ENCODE measurements at regions not wholly inside any gene's neighbourhood (a gene's known extent, or its start where the extent isn't known, plus 50 kb on each side); places are given as distances from the start of the nearest gene placed in this dataset.

- no peaks in the 10 kb centered on the region for H3K9me2 ChIP-seq (replicated peaks; ENCODE audit: insufficient read depth, low read length)
- no peak for DNase-seq
- peaks cover under 1% of the 10 kb centered on the region; the same call in 1 of the 2 replicates for H3K4me1 ChIP-seq (ENCODE audit: low read length)
- no peaks in the 10 kb centered on the region for H3K36me3 ChIP-seq (ENCODE audit: insufficient read depth, low read length)
- no peak overlapping the region for H3K4me3 ChIP-seq (ENCODE audit: low read length)
- H4K20me1 ChIP-seq (ENCODE audit: insufficient read depth, low read depth, low read length) = no peaks in the 10 kb centered on the region
- no peaks in the 10 kb centered on the region for H3K79me2 ChIP-seq (ENCODE audit: low read length)
- H3K4me2 ChIP-seq (ENCODE audit: low read depth, low read length, poor library complexity, severe bottlenecking) = no peak overlapping the region
- H3K9me3 ChIP-seq (ENCODE audit: low read length) = no peaks in the 10 kb centered on the region
- H3K27me3 ChIP-seq (ENCODE audit: low read length) = no peaks in the 10 kb centered on the region
- H3K9ac ChIP-seq (ENCODE audit: low read length) = no peak overlapping the region
- no peak overlapping the region for H3K27ac ChIP-seq (ENCODE audit: low read length)
- H2AFZ ChIP-seq (ENCODE audit: low read length) = no peak overlapping the region
Measured at GRCh38 chr20:51184289-51184688, 161.4 kb upstream of the KCNG1 start.

GRCh38 chr20:51183451-51183850, 160.5 kb upstream of the KCNG1 start:
- Histone ChIP-seq H3K4me3 (ENCODE audit: low read length) (no peak overlapping the region), H3K27ac (ENCODE audit: low read length) (no peak overlapping the region), H3K4me1 (ENCODE audit: low read length) (no peaks in the 10 kb centered on the region), H4K20me1 (ENCODE audit: insufficient read depth, low read depth, low read length) (no peaks in the 10 kb centered on the region), H3K4me2 (ENCODE audit: low read depth, low read length, poor library complexity, severe bottlenecking) (no peak overlapping the region), H3K9ac (ENCODE audit: low read length) (no peak overlapping the region), H3K9me3 (ENCODE audit: low read length) (no peaks in the 10 kb centered on the region), H3K36me3 (ENCODE audit: insufficient read depth, low read length) (no peaks in the 10 kb centered on the region), H3K79me2 (ENCODE audit: low read length) (no peaks in the 10 kb centered on the region), H3K9me2 (replicated peaks; ENCODE audit: insufficient read depth, low read length) (no peaks in the 10 kb centered on the region), H2AFZ (ENCODE audit: low read length) (no peak overlapping the region), H3K27me3 (ENCODE audit: low read length) (no peaks in the 10 kb centered on the region)
- no peak for DNase-seq

DNA sequence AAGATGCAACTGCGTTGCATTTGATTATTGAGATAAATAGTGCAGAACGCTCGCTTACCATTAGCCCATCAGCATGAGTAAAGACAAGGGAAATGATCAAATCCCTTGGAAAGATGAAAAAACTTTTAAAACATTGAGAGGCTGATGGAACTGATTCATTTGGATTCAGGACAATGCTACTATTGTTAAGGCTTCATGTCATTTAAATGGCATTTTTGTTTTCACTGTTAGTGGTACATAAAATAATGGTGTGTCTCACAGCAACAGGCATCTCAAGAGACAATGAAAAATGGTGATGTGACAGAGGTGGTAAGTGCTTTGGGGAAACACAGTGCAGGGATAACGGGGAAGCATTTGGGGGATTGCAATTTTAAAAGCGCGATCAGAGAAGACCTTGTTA, 159.7 kb upstream of the KCNG1 start:
- Histone ChIP-seq H3K79me2 (ENCODE audit: low read length) (no peaks in the 10 kb centered on the region), H3K36me3 (ENCODE audit: insufficient read depth, low read length) (no peaks in the 10 kb centered on the region), H4K20me1 (ENCODE audit: insufficient read depth, low read depth, low read length) (no peaks in the 10 kb centered on the region), H3K4me1 (ENCODE audit: low read length) (no peaks in the 10 kb centered on the region), H3K4me2 (ENCODE audit: low read depth, low read length, poor library complexity, severe bottlenecking) (no peak overlapping the region), H3K9me3 (ENCODE audit: low read length) (no peaks in the 10 kb centered on the region), H3K4me3 (ENCODE audit: low read length) (no peak overlapping the region), H3K9ac (ENCODE audit: low read length) (no peak overlapping the region), H2AFZ (ENCODE audit: low read length) (no peak overlapping the region), H3K27me3 (ENCODE audit: low read length) (no peaks in the 10 kb centered on the region), H3K27ac (ENCODE audit: low read length) (no peak overlapping the region), H3K9me2 (replicated peaks; ENCODE audit: insufficient read depth, low read length) (no peaks in the 10 kb centered on the region)
- no peak for DNase-seq

DNA sequence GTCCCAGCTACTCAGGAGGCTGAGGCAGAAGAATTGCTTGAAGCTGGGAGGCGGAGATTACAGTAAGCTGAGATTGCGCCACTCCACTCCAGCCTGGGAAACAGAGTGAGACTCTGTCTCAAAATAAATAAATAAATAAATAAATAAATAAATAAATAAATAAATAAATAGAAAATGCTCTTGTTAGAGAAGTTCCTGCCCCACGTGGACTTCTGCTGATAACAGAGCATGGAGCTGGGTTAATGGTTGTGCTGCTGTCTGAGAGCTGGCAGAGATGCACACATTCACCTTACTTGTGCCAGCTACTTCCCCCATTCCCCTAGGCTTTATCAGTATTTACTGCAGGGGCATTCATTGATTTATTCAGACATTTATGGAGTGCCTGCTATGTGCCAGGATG, 155.2 kb upstream of the KCNG1 start:
- H3K4me1 ChIP-seq (ENCODE audit: low read length) = no peaks in the 10 kb centered on the region
- no peak overlapping the region for H3K4me3 ChIP-seq (ENCODE audit: low read length)
- H2AFZ ChIP-seq (ENCODE audit: low read length) = no peak overlapping the region
- H3K9me3 ChIP-seq (ENCODE audit: low read length) = no peaks in the 10 kb centered on the region
- no peak for DNase-seq
- no peaks in the 10 kb centered on the region for H3K9me2 ChIP-seq (replicated peaks; ENCODE audit: insufficient read depth, low read length)
- H3K36me3 ChIP-seq (ENCODE audit: insufficient read depth, low read length) = no peaks in the 10 kb centered on the region
- no peak overlapping the region for H3K27ac ChIP-seq (ENCODE audit: low read length)
- H3K4me2 ChIP-seq (ENCODE audit: low read depth, low read length, poor library complexity, severe bottlenecking) = no peak overlapping the region
- H3K79me2 ChIP-seq (ENCODE audit: low read length) = no peaks in the 10 kb centered on the region
- no peaks in the 10 kb centered on the region for H3K27me3 ChIP-seq (ENCODE audit: low read length)
- H3K9ac ChIP-seq (ENCODE audit: low read length) = no peak overlapping the region
- H4K20me1 ChIP-seq (ENCODE audit: insufficient read depth, low read depth, low read length) = no peaks in the 10 kb centered on the region

DNA sequence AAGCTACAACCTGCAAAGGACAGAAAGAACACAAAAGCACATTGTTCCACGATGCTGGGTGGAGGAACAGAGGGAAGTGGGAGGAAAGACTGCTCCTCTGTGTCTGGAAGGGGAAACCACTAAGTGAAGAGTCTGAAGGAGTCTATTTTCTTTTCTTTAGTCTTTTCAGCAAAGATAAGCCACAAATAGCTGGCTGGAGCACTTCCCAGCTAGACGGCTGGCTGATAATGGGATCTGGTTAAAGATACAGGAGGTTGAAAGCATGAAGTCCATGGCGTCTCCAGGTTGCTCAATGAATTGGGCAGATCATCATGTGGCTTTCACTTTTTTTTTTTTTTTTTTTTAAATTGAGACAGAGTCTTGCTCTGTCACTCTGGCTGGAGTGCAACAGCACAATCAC, 154.0 kb upstream of the KCNG1 start:
- Histone ChIP-seq H3K4me1 (ENCODE audit: low read length) (no peaks in the 10 kb centered on the region), H4K20me1 (ENCODE audit: insufficient read depth, low read depth, low read length) (no peaks in the 10 kb centered on the region), H3K27ac (ENCODE audit: low read length) (no peak overlapping the region), H3K27me3 (ENCODE audit: low read length) (no peaks in the 10 kb centered on the region), H2AFZ (ENCODE audit: low read length) (no peak overlapping the region), H3K36me3 (ENCODE audit: insufficient read depth, low read length) (no peaks in the 10 kb centered on the region), H3K79me2 (ENCODE audit: low read length) (no peaks in the 10 kb centered on the region), H3K4me2 (ENCODE audit: low read depth, low read length, poor library complexity, severe bottlenecking) (no peak overlapping the region), H3K9me3 (ENCODE audit: low read length) (no peaks in the 10 kb centered on the region), H3K9ac (ENCODE audit: low read length) (no peak overlapping the region), H3K4me3 (ENCODE audit: low read length) (no peak overlapping the region), H3K9me2 (replicated peaks; ENCODE audit: insufficient read depth, low read length) (no peaks in the 10 kb centered on the region)
- no peak for DNase-seq

DNA sequence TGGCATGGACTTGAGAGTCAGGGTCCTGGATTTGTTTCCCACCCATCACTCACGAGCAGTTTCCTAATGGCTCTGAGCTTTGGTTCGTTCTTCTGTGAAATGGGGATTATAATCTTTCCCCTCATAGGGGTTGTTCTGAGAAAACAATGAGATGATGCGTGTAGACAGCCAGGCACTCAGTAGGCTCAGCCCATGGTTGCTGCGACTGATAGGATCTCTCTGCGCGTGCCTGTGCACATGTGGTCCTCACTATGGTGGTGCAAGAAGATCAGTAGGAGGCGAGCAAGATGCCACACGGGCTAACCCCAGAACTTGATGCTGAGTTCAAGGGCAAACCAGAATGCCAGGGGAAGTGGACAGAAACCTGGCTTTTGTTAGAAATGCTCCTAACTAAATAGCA, 153.5 kb upstream of the KCNG1 start:
- no peak overlapping the region for H3K27ac ChIP-seq (ENCODE audit: low read length)
- H3K9me2 ChIP-seq (replicated peaks; ENCODE audit: insufficient read depth, low read length) = no peaks in the 10 kb centered on the region
- H3K4me3 ChIP-seq (ENCODE audit: low read length) = no peak overlapping the region
- H3K4me2 ChIP-seq (ENCODE audit: low read depth, low read length, poor library complexity, severe bottlenecking) = no peak overlapping the region
- no peak overlapping the region for H2AFZ ChIP-seq (ENCODE audit: low read length)
- H3K9me3 ChIP-seq (ENCODE audit: low read length) = no peaks in the 10 kb centered on the region
- no peaks in the 10 kb centered on the region for H4K20me1 ChIP-seq (ENCODE audit: insufficient read depth, low read depth, low read length)
- H3K79me2 ChIP-seq (ENCODE audit: low read length) = no peaks in the 10 kb centered on the region
- H3K9ac ChIP-seq (ENCODE audit: low read length) = no peak overlapping the region
- DNase-seq = no peak
- no peaks in the 10 kb centered on the region for H3K27me3 ChIP-seq (ENCODE audit: low read length)
- no peaks in the 10 kb centered on the region for H3K4me1 ChIP-seq (ENCODE audit: low read length)
- H3K36me3 ChIP-seq (ENCODE audit: insufficient read depth, low read length) = no peaks in the 10 kb centered on the region

- H2AFZ ChIP-seq (ENCODE audit: low read length) = no peak overlapping the region
- no peaks in the 10 kb centered on the region for H3K36me3 ChIP-seq (ENCODE audit: insufficient read depth, low read length)
- DNase-seq = no peak
- no peaks in the 10 kb centered on the region for H3K27me3 ChIP-seq (ENCODE audit: low read length)
- H3K79me2 ChIP-seq (ENCODE audit: low read length) = no peaks in the 10 kb centered on the region
- H3K4me1 ChIP-seq (ENCODE audit: low read length) = no peaks in the 10 kb centered on the region
- H3K4me2 ChIP-seq (ENCODE audit: low read depth, low read length, poor library complexity, severe bottlenecking) = no peak overlapping the region
- H3K9me2 ChIP-seq (replicated peaks; ENCODE audit: insufficient read depth, low read length) = no peaks in the 10 kb centered on the region
- no peak overlapping the region for H3K9ac ChIP-seq (ENCODE audit: low read length)
- no peaks in the 10 kb centered on the region for H4K20me1 ChIP-seq (ENCODE audit: insufficient read depth, low read depth, low read length)
- H3K9me3 ChIP-seq (ENCODE audit: low read length) = no peaks in the 10 kb centered on the region
- no peak overlapping the region for H3K27ac ChIP-seq (ENCODE audit: low read length)
- no peak overlapping the region for H3K4me3 ChIP-seq (ENCODE audit: low read length)
Measured at GRCh38 chr20:51175724-51176123, 152.8 kb upstream of the KCNG1 start.

GRCh38 chr20:51175156-51175555, 152.2 kb upstream of the KCNG1 start:
- Histone ChIP-seq H3K9me2 (replicated peaks; ENCODE audit: insufficient read depth, low read length) (no peaks in the 10 kb centered on the region), H3K9ac (ENCODE audit: low read length) (no peak overlapping the region), H3K36me3 (ENCODE audit: insufficient read depth, low read length) (no peaks in the 10 kb centered on the region), H3K4me2 (ENCODE audit: low read depth, low read length, poor library complexity, severe bottlenecking) (no peak overlapping the region), H3K9me3 (ENCODE audit: low read length) (no peaks in the 10 kb centered on the region), H3K4me3 (ENCODE audit: low read length) (no peak overlapping the region), H3K4me1 (ENCODE audit: low read length) (no peaks in the 10 kb centered on the region; the same call in 1 of the 2 replicates), H4K20me1 (ENCODE audit: insufficient read depth, low read depth, low read length) (no peaks in the 10 kb centered on the region), H3K27ac (ENCODE audit: low read length) (no peak overlapping the region), H2AFZ (ENCODE audit: low read length) (no peak overlapping the region), H3K79me2 (ENCODE audit: low read length) (no peaks in the 10 kb centered on the region), H3K27me3 (ENCODE audit: low read length) (no peaks in the 10 kb centered on the region)
- DNase-seq = no peak

- Histone ChIP-seq H3K4me1 (ENCODE audit: low read length) (no peaks in the 10 kb centered on the region; the same call in 1 of the 2 replicates), H3K4me2 (ENCODE audit: low read depth, low read length, poor library complexity, severe bottlenecking) (no peak overlapping the region), H3K27me3 (ENCODE audit: low read length) (no peaks in the 10 kb centered on the region), H3K79me2 (ENCODE audit: low read length) (no peaks in the 10 kb centered on the region), H3K4me3 (ENCODE audit: low read length) (no peak overlapping the region), H2AFZ (ENCODE audit: low read length) (no peak overlapping the region), H3K36me3 (ENCODE audit: insufficient read depth, low read length) (no peaks in the 10 kb centered on the region), H4K20me1 (ENCODE audit: insufficient read depth, low read depth, low read length) (no peaks in the 10 kb centered on the region), H3K27ac (ENCODE audit: low read length) (no peak overlapping the region), H3K9ac (ENCODE audit: low read length) (no peak overlapping the region), H3K9me2 (replicated peaks; ENCODE audit: insufficient read depth, low read length) (no peaks in the 10 kb centered on the region), H3K9me3 (ENCODE audit: low read length) (no peaks in the 10 kb centered on the region)
- no peak for DNase-seq
Measured at GRCh38 chr20:51174536-51174935, 151.6 kb upstream of the KCNG1 start.

Data from Karpas-422 (cell line).